Medulla oblongata (tissue), 1 donor: ENCODE measurements at regions not wholly inside any gene's neighbourhood (a gene's known extent, or its start where the extent isn't known, plus 50 kb on each side); places are given as distances from the start of the nearest gene placed in this dataset.
"Not testable (repeated sequence)": the region's sequence is repeated elsewhere in the genome, so short reads cannot be mapped to it uniquely, and the experiment has no call there.

ENCODE experiments used
- DNase-seq: peaks from one replicate; pipeline ENCODE4 v3.0.0-alpha.2; 2015; ENCODE audit errors: extremely low spot score

- no peak for DNase-seq
Measured at GRCh38 chr16:75922250-75922649, 196.0 kb upstream of the CPHXL start.

GRCh38 chr16:75924397-75924796 is 198.1 kb upstream of the CPHXL start:
- DNase-seq = no peak

DNA sequence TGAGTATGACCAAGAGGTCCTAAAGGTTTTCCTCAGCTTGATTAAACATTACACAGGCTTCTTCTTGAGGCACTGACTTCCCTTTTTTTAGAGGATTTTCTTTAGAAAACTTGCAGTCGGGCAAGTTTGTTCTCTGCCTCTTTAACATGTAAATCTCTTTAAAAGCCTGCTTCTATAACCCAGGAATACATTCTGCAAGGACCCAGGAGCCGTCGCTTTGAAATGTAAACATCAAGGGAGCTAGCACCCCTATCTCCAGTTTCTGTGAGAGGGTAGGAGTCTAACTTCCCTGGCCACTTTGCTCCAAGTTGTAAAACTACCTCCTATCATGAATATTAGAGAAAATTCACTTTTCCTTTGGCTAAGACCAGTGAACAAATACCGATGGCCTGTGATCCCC is 201.5 kb upstream of the CPHXL start:
- DNase-seq = no peak

- no peak for DNase-seq
Measured at GRCh38 chr16:75928295-75928694, 202.0 kb upstream of the CPHXL start.

- no peak for DNase-seq
Measured at GRCh38 chr16:75929046-75929445, 202.8 kb upstream of the CPHXL start.

DNA sequence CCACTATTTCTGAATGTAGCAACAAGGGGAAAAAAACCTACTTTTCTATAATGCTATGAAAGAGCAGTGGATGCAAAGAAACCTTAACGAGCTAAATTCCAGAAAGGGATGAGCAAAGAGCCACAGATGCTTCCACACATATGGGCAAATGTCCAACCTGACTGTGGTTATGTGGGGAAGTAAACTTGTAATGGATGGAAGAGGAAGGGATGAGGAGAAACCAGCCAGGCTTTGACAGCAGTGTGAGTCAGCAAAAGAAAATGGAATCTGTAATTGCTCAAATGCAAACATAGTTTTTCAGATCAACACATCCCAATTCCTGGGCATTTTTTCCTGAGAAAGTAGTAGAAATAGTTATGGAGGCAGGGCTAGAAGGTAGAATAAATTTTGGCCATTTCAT is 204.8 kb upstream of the CPHXL start:
- DNase-seq = no peak

DNA sequence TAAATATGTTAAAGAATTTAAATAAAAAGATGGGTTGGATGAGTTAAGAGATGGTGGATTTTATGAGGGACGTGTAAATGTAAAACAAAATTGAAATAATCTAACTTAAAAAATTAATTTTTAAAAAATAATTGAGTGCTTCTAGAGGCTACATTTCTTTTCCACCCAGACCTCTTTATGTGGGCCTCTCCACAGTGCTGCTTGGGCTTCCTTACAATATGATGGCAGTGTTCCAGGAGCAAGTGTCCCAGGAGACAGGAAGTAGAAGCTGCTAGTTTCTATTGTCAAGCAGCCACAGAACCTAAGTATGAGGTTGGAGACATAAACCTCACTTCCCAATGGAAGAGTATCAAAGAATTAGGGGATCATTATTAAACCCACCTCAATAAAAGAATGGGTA is 205.7 kb upstream of the CPHXL start:
- DNase-seq = no peak

DNA sequence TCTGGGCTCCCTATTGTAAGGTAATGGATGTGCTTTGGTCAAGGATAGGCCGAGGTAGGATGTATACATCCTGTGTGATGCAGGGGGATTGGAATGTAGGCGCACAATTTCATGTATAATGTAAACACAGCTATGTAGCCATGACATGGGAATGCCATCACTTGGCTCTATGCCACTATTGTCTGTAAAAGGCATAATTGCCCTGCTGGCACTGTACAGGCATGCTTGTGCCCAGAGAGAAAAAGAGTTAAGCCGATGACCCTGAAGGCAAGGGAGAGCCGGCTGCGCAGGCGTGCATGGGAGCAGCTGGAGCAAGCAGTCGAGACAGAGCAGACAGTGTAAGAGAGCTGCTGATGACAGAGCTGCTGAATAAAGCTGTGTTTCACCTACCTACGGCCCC is 212.5 kb upstream of the CPHXL start:
- DNase-seq = no peak

DNA sequence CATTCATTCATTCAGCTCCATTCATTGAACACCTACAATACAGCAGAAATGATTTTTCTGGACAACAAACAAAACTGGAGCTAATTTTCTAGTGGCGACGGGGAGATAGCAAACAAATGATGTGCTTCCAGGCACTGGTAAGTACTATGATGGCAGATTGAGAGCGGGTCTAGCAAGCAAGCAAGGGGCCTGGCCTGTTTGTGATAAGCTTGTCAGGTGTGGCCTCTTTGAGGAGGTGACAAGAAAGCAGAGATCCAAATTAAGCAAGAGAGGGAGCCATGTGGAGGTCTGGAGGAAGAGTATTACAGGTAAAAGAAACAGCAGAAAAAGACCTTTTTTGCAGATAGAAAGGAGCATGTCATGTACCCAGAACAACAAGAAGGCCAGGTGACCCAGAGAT is 216.1 kb upstream of the CPHXL start:
- no peak for DNase-seq

- no peak for DNase-seq
Measured at GRCh38 chr16:75942936-75943335, 216.6 kb upstream of the CPHXL start.

DNA sequence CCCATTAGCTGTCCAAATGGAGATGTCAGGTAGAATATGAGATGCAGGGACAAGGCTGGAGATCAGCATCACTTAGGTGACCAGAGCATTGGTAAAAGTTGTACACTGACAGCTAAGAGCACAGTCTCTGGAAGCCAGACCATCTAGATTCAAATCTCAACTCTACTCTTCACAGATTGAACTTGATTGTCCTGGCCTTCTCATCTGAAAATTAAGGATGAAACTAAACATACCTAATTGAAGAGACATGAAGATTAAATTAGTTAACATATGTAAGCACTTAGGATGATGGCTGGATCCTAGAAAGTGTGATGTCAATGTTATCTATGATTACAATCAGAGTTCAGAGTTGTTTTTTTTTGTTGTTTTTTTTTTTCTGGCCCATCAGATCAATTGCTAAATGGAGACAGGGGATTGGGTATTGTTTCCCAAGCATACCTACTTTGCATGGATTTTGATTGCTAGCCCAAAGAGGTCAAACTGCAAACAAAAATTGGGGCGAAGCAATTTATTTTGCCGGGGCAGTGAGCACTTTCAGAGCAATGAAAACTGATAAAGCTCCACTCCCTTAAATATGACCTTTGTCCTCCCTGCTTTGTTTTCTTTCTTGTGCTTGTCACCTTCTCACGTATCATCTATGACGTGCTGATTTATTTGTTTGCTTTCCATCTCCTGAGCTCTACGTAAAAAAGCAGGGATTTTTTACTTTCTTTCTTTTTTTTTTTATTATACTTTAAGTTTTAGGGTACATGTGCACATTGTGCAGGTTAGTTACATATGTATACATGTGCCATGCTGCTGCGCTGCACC is 217.6 kb upstream of the CPHXL start:
- DNase-seq = no peak

GRCh38 chr16:75945916-75946457 is 219.7 kb upstream of the CPHXL start:
- DNase-seq = no peak

DNA sequence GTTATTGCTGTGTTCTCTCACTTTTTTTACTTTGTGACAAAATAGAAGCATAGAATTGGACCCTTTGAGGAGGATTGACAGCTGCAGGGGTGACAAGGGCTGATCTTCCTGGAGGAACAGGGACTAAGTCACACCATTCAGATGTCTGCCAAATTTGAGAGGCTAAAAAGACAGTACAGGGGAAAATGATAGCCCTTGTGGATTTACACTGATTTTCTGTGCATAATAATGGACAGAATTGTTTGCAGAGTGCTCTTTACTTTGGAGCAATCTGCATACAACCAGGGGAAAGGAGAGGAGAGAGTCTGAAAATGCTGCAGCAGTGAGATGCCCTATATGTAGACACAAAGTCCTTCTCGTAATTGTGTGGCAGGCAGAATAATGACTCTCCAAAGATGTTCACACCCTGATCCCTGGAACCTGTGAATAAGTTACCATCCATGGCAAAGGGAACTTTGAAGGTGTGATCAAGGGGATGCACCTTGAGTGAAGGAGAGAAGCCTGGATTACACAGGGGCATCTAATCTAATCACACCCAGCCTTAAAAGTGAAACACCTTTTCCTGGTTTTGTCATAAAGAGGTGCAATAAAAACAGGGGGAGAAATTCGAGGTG is 221.4 kb upstream of the CPHXL start:
- peak; percentile 36 for DNase-seq

- DNase-seq = peak; percentile 61
Measured at GRCh38 chr16:75948441-75948840, 222.2 kb upstream of the CPHXL start.

- DNase-seq = peak; percentile 46
Measured at GRCh38 chr16:75948886-75949285, 222.6 kb upstream of the CPHXL start.

- DNase-seq = no peak
Measured at GRCh38 chr16:75952124-75952523, 225.8 kb upstream of the CPHXL start.

DNA sequence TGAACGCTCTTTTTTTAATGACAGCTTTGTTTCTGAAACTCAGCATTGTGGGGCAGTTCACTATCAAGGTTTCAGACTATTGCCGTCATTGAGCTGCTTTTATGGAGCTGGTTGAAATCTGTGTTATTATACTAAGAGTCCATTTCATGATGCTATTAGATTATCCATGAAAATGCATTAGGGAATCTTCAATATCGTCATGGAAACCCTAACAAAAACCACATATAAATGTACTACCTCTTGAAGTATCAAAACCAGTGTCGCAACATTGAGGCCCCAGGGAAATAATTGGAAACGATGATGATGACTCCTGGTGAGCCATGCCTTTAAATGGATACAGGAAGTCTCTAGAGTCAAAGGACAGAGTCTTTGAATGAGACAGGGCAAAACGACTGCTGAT is 231.6 kb upstream of the CPHXL start:
- no peak for DNase-seq

DNA sequence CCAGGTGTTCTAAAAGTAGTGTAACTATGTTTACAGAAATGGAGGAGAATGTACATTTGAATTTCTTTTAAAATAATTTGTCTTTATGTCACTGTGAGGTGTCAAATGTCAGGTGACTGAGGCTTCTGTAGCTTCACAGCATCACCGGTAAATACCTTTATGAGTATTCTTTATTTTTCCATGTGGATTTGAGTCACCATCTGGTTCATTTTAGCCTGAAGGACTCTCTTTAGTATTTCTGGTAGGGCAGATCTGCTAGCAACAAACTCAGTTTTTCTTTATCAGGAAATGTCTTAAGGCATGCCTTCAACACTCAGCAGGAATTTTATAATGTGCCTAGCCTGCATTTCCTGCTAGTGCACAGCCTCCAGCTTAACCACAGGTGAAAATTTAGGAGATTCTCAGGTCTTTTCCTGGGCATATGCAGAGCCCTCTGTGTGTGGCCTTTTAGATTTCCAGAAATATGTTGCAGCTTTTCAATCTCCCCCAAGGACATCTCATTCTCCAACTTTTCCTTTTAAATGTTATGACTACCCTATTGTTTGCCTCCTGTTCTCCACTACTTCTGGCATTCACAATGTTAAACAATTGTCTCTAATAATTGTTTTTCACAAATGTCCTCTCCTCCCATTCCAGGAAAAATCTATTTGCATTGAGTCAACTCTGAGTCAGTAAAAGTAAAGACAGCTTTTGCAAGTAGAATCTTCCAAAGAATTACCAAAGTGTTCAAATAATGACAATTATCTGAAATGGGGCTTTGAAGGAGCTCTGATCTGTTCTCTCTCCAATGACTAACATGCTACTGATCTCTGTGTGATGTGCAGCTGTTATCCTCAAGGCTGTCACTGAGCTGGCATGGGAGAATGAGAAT is 239.4 kb upstream of the CPHXL start:
- DNase-seq = peak; percentile 61

DNA sequence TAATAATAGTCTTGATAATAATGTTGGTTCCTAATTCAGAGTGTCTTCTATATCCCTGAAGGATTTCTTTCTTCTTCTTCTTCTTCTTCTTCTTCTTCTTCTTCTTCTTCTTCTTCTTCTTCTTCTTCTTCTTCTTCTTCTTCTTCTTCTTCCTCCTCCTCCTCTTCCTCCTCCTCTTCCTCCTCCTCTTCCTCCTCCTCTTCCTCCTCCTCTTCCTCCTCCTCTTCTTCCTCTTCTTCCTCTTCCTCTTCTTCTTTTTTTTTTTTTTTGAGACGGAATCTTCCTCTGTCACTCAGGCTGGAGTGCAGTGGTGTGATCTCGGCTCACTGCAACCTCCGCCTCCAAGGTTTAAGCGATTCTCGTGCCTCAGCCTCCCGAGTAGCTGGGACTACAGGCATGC is 242.8 kb upstream of the CPHXL start:
- DNase-seq = not testable (repeated sequence)

DNA sequence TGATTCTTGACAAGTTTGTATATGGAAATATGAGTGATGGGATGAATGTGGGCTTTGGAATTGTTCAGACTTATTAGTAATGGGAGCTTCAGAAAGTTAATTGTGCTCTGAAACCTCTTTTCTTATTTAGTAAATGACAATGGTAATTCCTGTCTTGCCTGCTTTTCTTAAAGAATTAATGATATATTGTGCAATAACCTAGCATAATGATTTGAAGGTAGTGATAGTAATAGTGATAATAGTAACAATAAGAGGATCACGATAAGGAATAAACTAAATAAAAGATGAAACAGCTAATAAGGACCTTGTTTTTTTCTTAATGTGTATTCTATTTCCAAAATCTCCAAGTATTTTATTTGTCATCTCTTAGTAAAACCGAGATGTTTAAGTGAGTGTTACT is 245.0 kb upstream of the CPHXL start:
- DNase-seq = no peak

DNA sequence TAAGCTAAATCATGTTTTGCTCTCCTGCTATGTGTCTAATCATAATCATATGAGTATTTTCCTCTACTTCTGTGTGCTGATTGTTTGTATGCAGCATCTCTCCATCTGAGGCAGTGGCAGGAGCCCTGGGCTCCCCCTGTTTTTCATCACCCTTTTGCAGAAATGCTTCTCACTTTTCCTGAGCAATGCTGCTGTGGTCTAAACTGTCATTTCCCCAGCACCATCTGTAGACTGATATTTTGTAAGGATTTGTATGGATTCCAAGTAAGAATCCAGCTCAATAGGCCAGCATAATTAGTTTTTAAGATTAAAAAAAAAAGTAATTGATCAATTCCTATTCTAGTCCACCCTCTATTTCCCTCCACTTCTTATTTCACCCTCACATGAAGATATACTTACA is 257.0 kb upstream of the CPHXL start:
- DNase-seq = no peak

- DNase-seq = no peak
Measured at GRCh38 chr16:75983741-75984381, 257.6 kb upstream of the CPHXL start.
